ENCODE measurements at regions not wholly inside any gene's neighbourhood (a gene's known extent, or its start where the extent isn't known, plus 50 kb on each side); places are given as distances from the start of the nearest gene placed in this dataset.

GRCh38 chr5:72619677-72620076, 112.5 kb upstream of the ZNF366 start:
- Mint-ChIP-seq H3K36me3 (ENCODE audit: insufficient read depth, unreplicated experiment) (no peaks in the 10 kb centered on the region), H3K4me1 (ENCODE audit: low read depth, unreplicated experiment) (no peaks in the 10 kb centered on the region), H3K27ac (ENCODE audit: unreplicated experiment) (no peak overlapping the region), H3K4me3 (ENCODE audit: low read depth, unreplicated experiment) (no peak overlapping the region), H3K9me3 (ENCODE audit: low read depth, unreplicated experiment) (no peaks in the 10 kb centered on the region), H3K27me3 (ENCODE audit: unreplicated experiment) (peaks cover 37% of the 10 kb centered on the region)
- no TSS peak for BruUV-seq (replicated peaks)
- CTCF ChIA-PET = no interaction called here
- no peak for TF ChIP-seq CTCF (IDR thresholded peaks at IDR 0.05; ENCODE audit: unreplicated experiment)
- no peak for DNase-seq
- intact Hi-C loops (cut with micrococcal nuclease; ENCODE audit: unreplicated experiment) = loop anchor here (10.0 kb wide), 1 partner anchor 225 kb away; no protein-coding TSS in a partner anchor

- no TSS peak for BruUV-seq (replicated peaks)
- Mint-ChIP-seq H3K36me3 (ENCODE audit: insufficient read depth, unreplicated experiment) (no peaks in the 10 kb centered on the region), H3K4me3 (ENCODE audit: low read depth, unreplicated experiment) (no peak overlapping the region), H3K9me3 (ENCODE audit: low read depth, unreplicated experiment) (no peaks in the 10 kb centered on the region), H3K27ac (ENCODE audit: unreplicated experiment) (no peak overlapping the region), H3K4me1 (ENCODE audit: low read depth, unreplicated experiment) (no peaks in the 10 kb centered on the region), H3K27me3 (ENCODE audit: unreplicated experiment) (peaks cover 32% of the 10 kb centered on the region)
- CTCF ChIA-PET = no interaction called here
- no peak for DNase-seq
- intact Hi-C loops (cut with micrococcal nuclease; ENCODE audit: unreplicated experiment) = loop anchor here (10.0 kb wide), 1 partner anchor 226 kb away; no protein-coding TSS in a partner anchor
- TF ChIP-seq CTCF (IDR thresholded peaks at IDR 0.05; ENCODE audit: unreplicated experiment) = no peak
These were observed 112.0 kb upstream of the ZNF366 start for GRCh38 chr5:72619251-72619650.

- Mint-ChIP-seq H3K4me1 (ENCODE audit: low read depth, unreplicated experiment) (no peaks in the 10 kb centered on the region), H3K4me3 (ENCODE audit: low read depth, unreplicated experiment) (no peak overlapping the region), H3K9me3 (ENCODE audit: low read depth, unreplicated experiment) (no peaks in the 10 kb centered on the region), H3K27me3 (ENCODE audit: unreplicated experiment) (peaks cover 27% of the 10 kb centered on the region), H3K27ac (ENCODE audit: unreplicated experiment) (no peak overlapping the region), H3K36me3 (ENCODE audit: insufficient read depth, unreplicated experiment) (no peaks in the 10 kb centered on the region)
- no TSS peak for BruUV-seq (replicated peaks)
- no peak for DNase-seq
- no peak for TF ChIP-seq CTCF (IDR thresholded peaks at IDR 0.05; ENCODE audit: unreplicated experiment)
- intact Hi-C loops (cut with micrococcal nuclease; ENCODE audit: unreplicated experiment) = loop anchor here (10.0 kb wide), 1 partner anchor 226 kb away; no protein-coding TSS in a partner anchor
- CTCF ChIA-PET = no interaction called here
These were observed 111.5 kb upstream of the ZNF366 start for GRCh38 chr5:72618708-72619107.

- peaks cover 26% of the 10 kb centered on the region for H3K27me3 Mint-ChIP-seq (ENCODE audit: unreplicated experiment)
- H3K4me1 Mint-ChIP-seq (ENCODE audit: low read depth, unreplicated experiment) = no peaks in the 10 kb centered on the region
- CTCF ChIA-PET = no interaction called here
- TF ChIP-seq CTCF (IDR thresholded peaks at IDR 0.05; ENCODE audit: unreplicated experiment) = no peak
- H3K9me3 Mint-ChIP-seq (ENCODE audit: low read depth, unreplicated experiment) = no peaks in the 10 kb centered on the region
- no peak for DNase-seq
- no peaks in the 10 kb centered on the region for H3K36me3 Mint-ChIP-seq (ENCODE audit: insufficient read depth, unreplicated experiment)
- no peak overlapping the region for H3K27ac Mint-ChIP-seq (ENCODE audit: unreplicated experiment)
- no peak overlapping the region for H3K4me3 Mint-ChIP-seq (ENCODE audit: low read depth, unreplicated experiment)
- intact Hi-C loops (cut with micrococcal nuclease; ENCODE audit: unreplicated experiment) = loop anchor here (10.0 kb wide), 1 partner anchor 230 kb away; no protein-coding TSS in a partner anchor
- no TSS peak for BruUV-seq (replicated peaks)
These were observed 107.9 kb upstream of the ZNF366 start for GRCh38 chr5:72615061-72615460.
